Left lobe of liver (tissue), 2 donors: ENCODE measurements at regions not wholly inside any gene's neighbourhood (a gene's known extent, or its start where the extent isn't known, plus 50 kb on each side); places are given as distances from the start of the nearest gene placed in this dataset.
"Not testable (repeated sequence)": the region's sequence is repeated elsewhere in the genome, so short reads cannot be mapped to it uniquely, and the experiment has no call there.

Source experiments
- ATAC-seq: fragments of 200-7000 bp; cut with Tn5 transposase; one replicate; pipeline ENCODE4 v1.9.1; 2020; ENCODE audit warnings: mild to moderate bottlenecking, moderate library complexity
- DNase-seq: peaks from one replicate; pipeline ENCODE4 v3.0.0-alpha.2; 2020; ENCODE audit warnings: low spot score
- donor health status: DM: no; HTN: no; CAD: no; lungs with moderate emphysema.
- donor health status: DM: no; HTN: yes; CAD: no.

GRCh38 chr12:103011974-103012763 lies 54.7 kb downstream of the ASCL1 start:
- ATAC-seq (no peak), DNase-seq (no peak)

- no peak for DNase-seq
- ATAC-seq = no peak
Observed at GRCh38 chr12:103012884-103013283, 55.4 kb downstream of the ASCL1 start.

- no peak for ATAC-seq
Observed at GRCh38 chr12:103013741-103014300, 56.3 kb downstream of the ASCL1 start.

GRCh38 chr12:103016381-103016780 lies 58.9 kb downstream of the ASCL1 start:
- no peak for DNase-seq
- no peak for ATAC-seq

More at GRCh38 chr12:103013741-103014300, 56.3 kb downstream of the ASCL1 start:
- DNase-seq = no peak

- no peak for ATAC-seq
Observed at GRCh38 chr12:103020839-103021238, 63.4 kb downstream of the ASCL1 start.

GRCh38 chr12:103021538-103022218 lies 64.2 kb downstream of the ASCL1 start:
- no peak for DNase-seq
- ATAC-seq = no peak

More at GRCh38 chr12:103020839-103021238, 63.4 kb downstream of the ASCL1 start:
- DNase-seq = no peak

GRCh38 chr12:103024650-103025049 lies 67.2 kb downstream of the ASCL1 start:
- ATAC-seq (no peak), DNase-seq (no peak)

- not testable (repeated sequence) for DNase-seq
Observed at GRCh38 chr12:103026643-103027042, 69.2 kb downstream of the ASCL1 start.

GRCh38 chr12:103028881-103029639 lies 71.6 kb downstream of the ASCL1 start:
- DNase-seq = no peak
- ATAC-seq = no peak

More at GRCh38 chr12:103026643-103027042, 69.2 kb downstream of the ASCL1 start:
- ATAC-seq = not testable (repeated sequence)

- DNase-seq (no peak), ATAC-seq (peak; percentile 68)
Observed at GRCh38 chr12:103036581-103037214, 79.2 kb downstream of the ASCL1 start.

GRCh38 chr12:103043531-103044486 lies 86.3 kb downstream of the ASCL1 start:
- ATAC-seq = no peak
- DNase-seq = no peak

GRCh38 chr12:103046154-103046553 lies 88.7 kb downstream of the ASCL1 start:
- ATAC-seq (no peak), DNase-seq (no peak)

GRCh38 chr12:103050273-103050672 lies 92.8 kb downstream of the ASCL1 start:
- ATAC-seq (no peak), DNase-seq (no peak)

- ATAC-seq (no peak), DNase-seq (no peak)
Observed at GRCh38 chr12:103053089-103053488, 95.6 kb downstream of the ASCL1 start.

GRCh38 chr12:103073630-103074029 lies 116.2 kb downstream of the ASCL1 start:
- no peak for DNase-seq
- no peak for ATAC-seq

- DNase-seq = no peak
- ATAC-seq = peak; percentile 32
Observed at GRCh38 chr12:103075848-103076247, 118.4 kb downstream of the ASCL1 start.

GRCh38 chr12:103077108-103077773 lies 119.8 kb downstream of the ASCL1 start:
- ATAC-seq = peak; percentile 83
- no peak for DNase-seq

GRCh38 chr12:103085541-103085940 lies 128.1 kb downstream of the ASCL1 start:
- no peak for ATAC-seq

GRCh38 chr12:103086471-103086870 lies 129.0 kb downstream of the ASCL1 start:
- no peak for ATAC-seq
- DNase-seq = no peak

More at GRCh38 chr12:103085541-103085940, 128.1 kb downstream of the ASCL1 start:
- no peak for DNase-seq
